GM10266 (cell line): ENCODE measurements at regions not wholly inside any gene's neighbourhood (a gene's known extent, or its start where the extent isn't known, plus 50 kb on each side); places are given as distances from the start of the nearest gene placed in this dataset.

Source experiments
- DNase-seq: peaks from one replicate; pipeline ENCODE4 v3.0.0; 2012; ENCODE audit errors: extremely low spot score
- CTCF ChIP-seq: IDR thresholded peaks from 2 replicates; pipeline ENCODE4 v1.5.1; 2012; ENCODE audit warnings: mild to moderate bottlenecking, low read depth; ENCODE audit not compliant: control insufficient read depth, insufficient read depth; ENCODE audit errors: missing control alignments

GRCh38 chr12:40597133-40597532 lies 95.1 kb upstream of the CNTN1 start:
- no peak for DNase-seq
- no peak for TF ChIP-seq CTCF

- no peak for TF ChIP-seq CTCF
Observed at GRCh38 chr12:40598073-40598472, 94.2 kb upstream of the CNTN1 start.

GRCh38 chr12:40602562-40602961 lies 89.7 kb upstream of the CNTN1 start:
- no peak for DNase-seq
- no peak for TF ChIP-seq CTCF

More at GRCh38 chr12:40598073-40598472, 94.2 kb upstream of the CNTN1 start:
- DNase-seq, result no peak

- no peak for DNase-seq
- no peak for TF ChIP-seq CTCF
Observed at GRCh38 chr12:40614923-40615322, 77.3 kb upstream of the CNTN1 start.

- no peak for DNase-seq
- TF ChIP-seq CTCF, result no peak
Observed at GRCh38 chr12:40615590-40615989, 76.6 kb upstream of the CNTN1 start.

GRCh38 chr12:40616383-40616915 lies 75.8 kb upstream of the CNTN1 start:
- TF ChIP-seq CTCF, result no peak
- no peak for DNase-seq

- no peak for TF ChIP-seq CTCF
Observed at GRCh38 chr12:40618636-40619035, 73.6 kb upstream of the CNTN1 start.

More at GRCh38 chr12:40618636-40619035, 73.6 kb upstream of the CNTN1 start:
- DNase-seq, result no peak
